NCI-H2107 treated with DMSO at 0.1 percent for 48 hours (cell line): ENCODE measurements at regions not wholly inside any gene's neighbourhood (a gene's known extent, or its start where the extent isn't known, plus 50 kb on each side); places are given as distances from the start of the nearest gene placed in this dataset.
"Not testable (repeated sequence)": the region's sequence is repeated elsewhere in the genome, so short reads cannot be mapped to it uniquely, and the experiment has no call there.

Source experiments
- DNase-seq: peaks from one replicate; lab custom pipeline; 2025; ENCODE audit not compliant: unreplicated experiment; lab: John Stamatoyannopoulos, UW

GRCh38 chr3:4218456-4219226 lies 84.5 kb upstream of the SETMAR start:
- no peak for DNase-seq

GRCh38 chr3:4219227-4219568 lies 84.0 kb upstream of the SETMAR start:
- no peak for DNase-seq

GRCh38 chr3:4220065-4220464 lies 83.1 kb upstream of the SETMAR start:
- DNase-seq = no peak

GRCh38 chr3:4222574-4223175 lies 80.5 kb upstream of the SETMAR start:
- no peak for DNase-seq

- no peak for DNase-seq
Observed at GRCh38 chr3:4223777-4224176, 79.4 kb upstream of the SETMAR start.

- DNase-seq = no peak
Observed at GRCh38 chr3:4224331-4224730, 78.8 kb upstream of the SETMAR start.

- DNase-seq = no peak
Observed at GRCh38 chr3:4225005-4225471, 78.1 kb upstream of the SETMAR start.

- peak; percentile 74 for DNase-seq
Observed at GRCh38 chr3:4228295-4228694, 74.9 kb upstream of the SETMAR start.

GRCh38 chr3:4231041-4231440 lies 72.1 kb upstream of the SETMAR start:
- DNase-seq = no peak

GRCh38 chr3:4232798-4233197 lies 70.4 kb upstream of the SETMAR start:
- DNase-seq = no peak

- DNase-seq = no peak
Observed at GRCh38 chr3:4233488-4233887, 69.7 kb upstream of the SETMAR start.

- no peak for DNase-seq
Observed at GRCh38 chr3:4234889-4235288, 68.3 kb upstream of the SETMAR start.

- no peak for DNase-seq
Observed at GRCh38 chr3:4235690-4236089, 67.5 kb upstream of the SETMAR start.

- no peak for DNase-seq
Observed at GRCh38 chr3:4241595-4242170, 61.5 kb upstream of the SETMAR start.

GRCh38 chr3:4245671-4246070 lies 57.5 kb upstream of the SETMAR start:
- DNase-seq = no peak

GRCh38 chr3:4247391-4247790 lies 55.8 kb upstream of the SETMAR start:
- DNase-seq = no peak

GRCh38 chr3:4250064-4250463 lies 53.1 kb upstream of the SETMAR start:
- no peak for DNase-seq

GRCh38 chr3:4251412-4251811 lies 51.8 kb upstream of the SETMAR start:
- no peak for DNase-seq

- DNase-seq = not testable (repeated sequence)
Observed at GRCh38 chr3:4253072-4253832, 49.9 kb upstream of the SETMAR start.
